Thymus (tissue), 11 donors: ENCODE measurements at regions not wholly inside any gene's neighbourhood (a gene's known extent, or its start where the extent isn't known, plus 50 kb on each side); places are given as distances from the start of the nearest gene placed in this dataset.
"Not testable (repeated sequence)": the region's sequence is repeated elsewhere in the genome, so short reads cannot be mapped to it uniquely, and the experiment has no call there.

Source experiments
- DNase-seq, 9 donors: peaks; one replicate each; pipeline ENCODE4 v3.0.0-alpha.2; 2013; ENCODE audit warnings: low spot score in 9 of 9, low read depth in 6 of 9, missing footprints in 1 of 9
- H3K27ac ChIP-seq, 2 donors: one replicate each; pipeline ENCODE4 v1.5.1; 2013; ENCODE audit warnings: control low read depth in 1 of 2, low read depth in 1 of 2, low read length in 1 of 2, mild to moderate bottlenecking in 1 of 2, moderate library complexity in 1 of 2
- H3K27me3 ChIP-seq, 2 donors: one replicate each; pipeline ENCODE4 v1.5.1; 2013; ENCODE audit warnings: low read length in 1 of 2; ENCODE audit not compliant: control insufficient read depth in 2 of 2, insufficient read depth in 1 of 2
- H3K36me3 ChIP-seq, 2 donors: one replicate each; pipeline ENCODE4 v1.5.1; 2013; ENCODE audit warnings: low read length in 1 of 2, mild to moderate bottlenecking in 1 of 2, moderate library complexity in 1 of 2; ENCODE audit not compliant: control insufficient read depth in 2 of 2, insufficient read depth in 2 of 2
- H3K4me1 ChIP-seq, 2 donors: one replicate each; pipeline ENCODE4 v1.5.1; 2013; ENCODE audit warnings: low read length in 2 of 2; ENCODE audit not compliant: control insufficient read depth in 2 of 2, insufficient read depth in 2 of 2
- H3K4me3 ChIP-seq, 2 donors: one replicate each; pipeline ENCODE4 v1.5.1; 2013; ENCODE audit warnings: low read length in 2 of 2, control low read depth in 1 of 2, mild to moderate bottlenecking in 1 of 2
- H3K9me3 ChIP-seq, 2 donors: one replicate each; pipeline ENCODE4 v1.5.1; 2013; ENCODE audit warnings: low read length in 1 of 2, mild to moderate bottlenecking in 1 of 2; ENCODE audit not compliant: control insufficient read depth in 2 of 2, insufficient read depth in 1 of 2
- WGBS: extraction: QIAGEN DNeasy Blood & Tissue Kit; methylation state at CpG from one replicate; pipeline ENCODE4 v1.1.7; 2013; 5-methylcytosine and 5-hydroxymethylcytosine counted together
- donor health status: healthy.

DNA sequence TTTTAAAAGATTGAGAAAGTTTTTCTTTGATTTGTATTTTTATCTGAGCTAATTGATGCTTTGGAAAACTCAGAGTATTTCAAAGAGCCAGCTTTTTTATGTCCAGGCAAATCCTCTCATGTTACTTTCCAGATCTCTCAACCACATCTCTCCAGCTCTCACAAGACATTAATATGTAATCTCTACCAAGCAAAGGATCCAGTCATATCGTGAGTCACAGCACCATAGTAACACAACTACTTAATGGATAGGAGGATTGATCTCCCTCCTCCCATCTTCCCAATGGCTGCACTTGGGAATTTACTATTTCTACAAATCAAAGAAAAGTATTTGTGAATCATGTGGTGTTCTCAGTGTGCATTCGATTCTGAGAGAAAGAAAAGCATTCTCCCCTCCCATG lies 63.3 kb downstream of the POU4F1 start:
- no peaks in the 10 kb centered on the region for H3K36me3 ChIP-seq
- no peak overlapping the region for H3K4me3 ChIP-seq
- DNase-seq: no peak
- H3K27ac ChIP-seq: no peak overlapping the region
- 71% methylated on average over 2 of the region's 2 CpGs for WGBS
- no peaks in the 10 kb centered on the region for H3K27me3 ChIP-seq
- no peaks in the 10 kb centered on the region for H3K4me1 ChIP-seq
- no peaks in the 10 kb centered on the region for H3K9me3 ChIP-seq

DNA sequence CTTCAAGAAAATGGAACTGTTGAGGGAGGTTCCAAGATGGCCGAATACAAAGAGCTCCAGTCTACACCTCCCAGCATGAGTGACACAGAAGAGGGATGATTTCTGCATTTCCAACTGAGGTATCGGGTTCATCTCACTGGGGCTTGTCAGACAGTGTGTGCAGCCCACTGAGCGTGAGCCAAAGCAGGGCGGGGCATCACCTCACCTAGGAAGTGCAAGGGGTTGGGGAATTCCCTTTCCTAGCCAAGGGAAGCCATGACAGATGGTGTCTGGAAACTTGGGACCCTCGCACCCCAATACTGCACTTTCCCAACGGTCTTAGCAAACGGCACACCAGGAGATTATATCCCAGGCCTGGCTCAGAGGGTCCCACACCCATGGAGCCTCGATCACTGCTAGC lies 77.3 kb downstream of the POU4F1 start:
- not testable (repeated sequence) for H3K4me3 ChIP-seq, H3K27me3 ChIP-seq, H3K4me1 ChIP-seq, H3K9me3 ChIP-seq, H3K36me3 ChIP-seq, H3K27ac ChIP-seq, DNase-seq
- WGBS: 93% methylated on average over 8 of the region's 8 CpGs

DNA sequence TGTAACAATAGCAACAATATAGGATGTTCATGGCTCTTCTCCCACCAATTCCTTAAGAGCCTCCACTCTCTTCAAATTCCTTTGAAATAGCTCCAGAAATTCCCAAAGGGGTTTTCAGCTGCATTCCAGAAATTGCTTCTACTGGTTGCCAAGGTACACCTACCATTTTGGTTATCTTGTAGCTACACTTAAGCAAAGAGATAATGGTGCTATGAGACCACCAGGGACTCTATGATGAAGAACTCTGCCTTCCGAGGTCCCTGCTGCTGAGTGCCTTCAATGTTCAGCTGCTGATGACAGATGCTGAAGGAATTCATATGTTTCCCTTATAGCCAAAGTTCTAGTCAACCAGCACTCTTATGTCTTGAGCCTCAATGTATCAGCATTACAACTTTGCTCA lies 78.4 kb downstream of the POU4F1 start:
- no peaks in the 10 kb centered on the region for H3K27me3 ChIP-seq
- no peak for DNase-seq
- no peak overlapping the region for H3K27ac ChIP-seq
- H3K9me3 ChIP-seq: peaks cover 0 to 5% of the 10 kb centered on the region in 2 donors
- 93% methylated on average over 1 of the region's 1 CpG for WGBS
- no peaks in the 10 kb centered on the region for H3K4me1 ChIP-seq
- H3K4me3 ChIP-seq: no peak overlapping the region
- no peaks in the 10 kb centered on the region for H3K36me3 ChIP-seq

DNA sequence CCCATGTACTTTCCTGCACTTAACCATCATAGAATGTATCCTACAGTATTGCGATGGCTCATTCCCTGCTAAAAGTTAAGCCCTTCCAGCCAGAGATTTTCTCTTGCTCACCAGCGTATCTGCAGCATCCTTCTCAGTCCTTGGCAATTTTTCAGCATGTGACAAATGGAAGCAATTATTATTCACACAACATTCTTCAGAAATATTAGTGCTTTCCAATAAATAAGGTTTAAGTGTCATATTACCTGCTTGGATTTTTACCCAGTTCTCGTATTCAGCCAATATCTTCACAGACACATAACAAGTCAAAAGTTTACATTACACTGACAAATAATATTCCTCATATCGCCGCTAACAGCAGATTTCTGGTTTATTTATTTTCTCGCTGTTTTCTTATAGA lies 82.3 kb downstream of the POU4F1 start:
- no peak overlapping the region for H3K4me3 ChIP-seq
- H3K9me3 ChIP-seq: peaks cover 0 to 5% of the 10 kb centered on the region in 2 donors
- no peak overlapping the region for H3K27ac ChIP-seq
- H3K27me3 ChIP-seq: no peaks in the 10 kb centered on the region
- H3K36me3 ChIP-seq: no peaks in the 10 kb centered on the region
- H3K4me1 ChIP-seq: no peaks in the 10 kb centered on the region
- 95% methylated on average over 6 of the region's 6 CpGs for WGBS
- no peak for DNase-seq

DNA sequence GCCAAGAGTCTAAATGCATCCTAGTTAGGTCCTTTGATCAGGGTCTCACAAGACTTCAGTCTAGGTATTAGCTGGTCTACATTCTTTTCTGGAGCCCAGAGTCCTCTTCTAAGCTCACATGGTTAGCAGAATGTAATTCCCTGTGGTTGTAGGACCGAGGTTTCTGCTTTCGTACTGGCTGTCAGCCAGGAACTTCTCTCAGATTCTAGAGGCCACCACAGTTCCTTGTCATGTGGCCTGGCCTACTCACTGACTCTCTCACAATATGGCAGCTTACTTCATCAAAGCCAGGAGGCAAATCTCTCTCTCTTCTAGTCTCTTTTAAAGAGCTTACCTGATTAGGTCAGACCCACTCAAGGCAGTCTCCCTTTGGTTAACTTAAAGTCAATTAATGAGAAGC lies 82.9 kb downstream of the POU4F1 start:
- H3K4me3 ChIP-seq: no peak overlapping the region
- no peaks in the 10 kb centered on the region for H3K27me3 ChIP-seq
- WGBS: 91% methylated on average over 2 of the region's 2 CpGs
- H3K36me3 ChIP-seq: no peaks in the 10 kb centered on the region
- no peak for DNase-seq
- H3K9me3 ChIP-seq: peaks cover 0 to 4% of the 10 kb centered on the region in 2 donors
- H3K27ac ChIP-seq: no peak overlapping the region
- H3K4me1 ChIP-seq: no peaks in the 10 kb centered on the region

DNA sequence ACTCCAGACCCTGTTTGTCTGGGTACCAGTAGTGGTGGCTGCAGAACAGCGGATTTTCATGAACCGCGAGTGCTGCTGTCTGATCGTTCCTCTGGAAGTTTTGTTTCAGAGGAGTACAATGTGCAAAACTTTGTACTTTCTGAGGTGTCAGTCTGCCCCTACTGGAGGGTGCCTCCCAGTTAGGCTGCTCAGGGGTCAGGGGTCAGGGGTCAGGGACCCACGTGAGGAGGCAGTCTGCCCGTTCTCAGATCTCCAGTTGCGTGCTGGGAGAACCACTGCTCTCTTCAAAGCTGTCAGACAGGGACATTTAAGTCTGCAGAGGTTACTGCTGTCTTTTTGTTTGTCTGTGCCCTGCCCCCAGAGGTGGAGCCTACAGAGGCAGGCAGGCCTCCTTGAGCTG lies 84.9 kb downstream of the POU4F1 start:
- not testable (repeated sequence) for H3K36me3 ChIP-seq, H3K9me3 ChIP-seq, H3K4me1 ChIP-seq, H3K27ac ChIP-seq, DNase-seq, H3K4me3 ChIP-seq, H3K27me3 ChIP-seq
- WGBS: 91% methylated on average over 7 of the region's 7 CpGs

DNA sequence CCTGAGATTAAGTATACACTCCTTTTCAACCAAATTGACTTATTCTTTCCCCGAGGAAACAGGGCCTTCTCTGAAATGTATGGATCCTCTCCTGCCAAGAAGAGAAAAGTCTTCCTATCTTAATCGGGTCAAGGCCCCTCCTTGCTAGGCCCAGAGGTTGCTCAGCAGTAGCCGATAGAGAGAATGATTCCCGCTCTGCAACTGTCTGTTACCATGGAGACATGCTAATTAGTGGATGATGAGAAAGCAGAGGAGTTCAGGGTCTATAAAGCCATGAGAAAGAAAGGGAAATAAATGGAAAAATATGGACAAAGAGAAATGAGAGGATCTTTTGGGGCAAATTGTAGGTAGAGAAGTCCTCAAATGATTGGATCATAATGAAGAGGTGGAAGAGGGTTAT lies 103.5 kb downstream of the POU4F1 start:
- no peaks in the 10 kb centered on the region for H3K27me3 ChIP-seq
- no peak overlapping the region for H3K27ac ChIP-seq
- H3K4me3 ChIP-seq: no peak overlapping the region
- 68% methylated on average over 4 of the region's 4 CpGs for WGBS
- no peaks in the 10 kb centered on the region for H3K4me1 ChIP-seq
- H3K36me3 ChIP-seq: no peaks in the 10 kb centered on the region
- no peak for DNase-seq
- no peaks in the 10 kb centered on the region for H3K9me3 ChIP-seq

DNA sequence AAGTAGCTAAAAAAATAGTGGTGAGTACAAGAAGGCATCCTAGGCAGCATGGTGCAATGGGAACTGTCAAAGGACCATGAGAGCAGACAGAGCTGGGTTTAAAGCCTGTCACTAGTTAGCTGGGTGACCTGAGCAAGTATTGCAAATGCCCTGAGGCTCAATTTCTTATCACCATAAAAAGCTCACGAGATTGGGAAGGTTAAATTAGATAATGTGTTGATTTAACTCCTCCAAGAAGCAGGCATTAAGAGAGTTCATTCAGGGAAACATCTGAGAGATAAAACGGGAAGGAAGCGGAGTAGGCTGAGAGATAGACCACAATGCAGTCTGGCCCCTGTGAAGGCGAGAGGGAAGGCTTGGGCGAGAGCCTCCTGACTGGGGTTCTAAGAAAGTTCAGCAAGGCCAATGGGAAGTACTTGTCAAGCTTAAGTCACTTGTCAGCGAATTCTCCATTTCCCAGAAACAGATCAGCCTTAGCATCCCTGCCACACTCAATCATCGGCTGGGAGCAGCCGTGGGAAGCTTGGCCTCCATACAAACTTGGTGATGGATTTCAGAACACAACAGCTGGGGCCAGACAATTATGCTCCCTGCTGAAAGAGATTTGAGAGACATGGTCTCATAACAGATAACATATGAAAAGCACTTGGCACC lies 105.5 kb downstream of the POU4F1 start:
- Histone ChIP-seq H3K27ac (no peak overlapping the region), H3K9me3 (no peaks in the 10 kb centered on the region), H3K4me3 (no peak overlapping the region), H3K4me1 (no peaks in the 10 kb centered on the region), H3K27me3 (no peaks in the 10 kb centered on the region), H3K36me3 (no peaks in the 10 kb centered on the region)
- no peak for DNase-seq
- 82% methylated on average over 8 of the region's 8 CpGs for WGBS

DNA sequence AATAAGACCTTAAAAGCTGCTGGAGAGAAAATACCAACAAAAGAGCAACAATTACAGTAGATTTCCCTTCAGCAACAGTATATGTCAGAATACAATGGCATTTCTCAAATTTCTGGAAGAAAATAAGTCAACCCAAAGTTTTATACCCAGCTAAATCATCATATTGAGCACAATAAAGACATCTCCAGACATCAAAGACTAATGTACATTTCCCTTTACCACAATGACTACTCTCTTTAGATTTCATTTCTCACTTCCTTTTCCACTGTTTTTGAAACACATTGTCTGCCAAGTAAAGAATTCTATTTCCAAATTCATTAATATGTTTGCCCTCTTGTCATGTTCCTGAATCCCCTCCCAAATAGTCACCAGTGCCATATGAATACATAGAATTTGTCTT lies 111.4 kb downstream of the POU4F1 start:
- Histone ChIP-seq H3K36me3 (no peaks in the 10 kb centered on the region), H3K27me3 (no peaks in the 10 kb centered on the region)
- DNase-seq: no peak

DNA sequence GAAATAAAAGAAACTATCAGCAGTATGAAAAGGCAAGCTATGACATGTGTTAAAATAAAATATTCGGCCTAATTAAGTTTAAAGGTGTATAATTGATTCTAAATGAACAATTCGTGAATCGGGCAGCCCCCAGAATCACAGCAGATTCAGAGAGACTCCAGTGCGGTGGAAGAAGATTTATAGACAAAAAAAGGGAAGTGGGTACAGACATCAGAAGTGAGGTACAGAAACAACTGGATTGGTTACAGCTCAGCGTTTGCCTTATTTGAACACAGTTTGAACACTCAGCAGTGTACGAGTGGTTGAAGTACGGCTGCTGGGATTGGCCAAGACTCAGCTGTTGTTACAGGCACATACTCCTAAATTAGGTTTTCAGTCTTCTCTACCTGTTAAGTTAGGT lies 113.1 kb downstream of the POU4F1 start:
- not testable (repeated sequence) for DNase-seq, H3K27me3 ChIP-seq, H3K4me3 ChIP-seq, H3K9me3 ChIP-seq, H3K4me1 ChIP-seq, H3K36me3 ChIP-seq, H3K27ac ChIP-seq
- 67% methylated on average over 7 of the region's 7 CpGs for WGBS

More for the DNA sequence above, 111.4 kb downstream of the POU4F1 start:
- Histone ChIP-seq H3K4me3 (no peak overlapping the region), H3K4me1 (no peaks in the 10 kb centered on the region), H3K9me3 (no peaks in the 10 kb centered on the region), H3K27ac (no peak overlapping the region)
